SK-N-SH (cell line): ENCODE measurements at regions not wholly inside any gene's neighbourhood (a gene's known extent, or its start where the extent isn't known, plus 50 kb on each side); places are given as distances from the start of the nearest gene placed in this dataset.

Experiments
- CTCF ChIP-seq: fragments of 200-600 bp; sonication (generic); IDR thresholded peaks from 2 replicates; pipeline ENCODE4 v1.6.1; 2017; ENCODE audit warnings: antibody characterized with exemption, mild to moderate bottlenecking, moderate library complexity
- EP300 ChIP-seq, 2 experiments: IDR thresholded peaks; 2 replicates each; pipeline versions ENCODE4 v1.4.0 to v1.6.1; 2012; ENCODE audit warnings: borderline replicate concordance in 1 of 2, low read depth in 1 of 2, low read length in 1 of 2
- GABPA ChIP-seq: IDR thresholded peaks from 2 replicates; pipeline ENCODE4 v1.4.0; 2012; ENCODE audit warnings: low read depth, mild to moderate bottlenecking
- JUND ChIP-seq: IDR thresholded peaks from 2 replicates; pipeline ENCODE4 v1.4.0; 2012
- MAX ChIP-seq: IDR thresholded peaks from 2 replicates; pipeline ENCODE4 v1.4.0; 2012; ENCODE audit warnings: low read depth
- POLR2AphosphoS5 ChIP-seq: IDR thresholded peaks from 2 replicates; pipeline ENCODE4 v1.6.1; 2012; ENCODE audit warnings: low read depth, low read length
- RAD21 ChIP-seq: IDR thresholded peaks from 2 replicates; pipeline ENCODE4 v1.6.1; 2012; ENCODE audit warnings: mild to moderate bottlenecking, low read length
- REST ChIP-seq: IDR thresholded peaks from 2 replicates; pipeline ENCODE4 v1.6.1; 2012; ENCODE audit warnings: mild to moderate bottlenecking, low read depth, low read length, moderate library complexity
- SIN3A ChIP-seq: IDR thresholded peaks from 2 replicates; pipeline ENCODE4 v1.6.1; 2012; ENCODE audit warnings: low read depth, mild to moderate bottlenecking, low read length, moderate library complexity, borderline replicate concordance
- TAF1 ChIP-seq: IDR thresholded peaks from 2 replicates; pipeline ENCODE4 v1.6.1; 2012; ENCODE audit warnings: low read depth, mild to moderate bottlenecking, low read length, moderate library complexity, borderline replicate concordance
- TCF12 ChIP-seq: IDR thresholded peaks from 2 replicates; pipeline ENCODE4 v1.4.0; 2012
- YY1 ChIP-seq: IDR thresholded peaks from 2 replicates; pipeline ENCODE4 v1.4.0; 2012; ENCODE audit warnings: low read depth, mild to moderate bottlenecking

- TF ChIP-seq RAD21 (no peak), REST (no peak), TCF12 (no peak), SIN3A (no peak), CTCF (no peak), TAF1 (no peak), YY1 (no peak), POLR2AphosphoS5 (no peak), EP300 (IDR thresholded peaks at IDR 0.05; ENCODE audit: borderline replicate concordance in 1 of 2, low read depth in 1 of 2, low read length in 1 of 2) (no peak), MAX (no peak), GABPA (no peak), JUND (no peak)
These were observed 287.8 kb downstream of the ZNF674 start for GRCh38 chrX:46257451-46257879.
